ENCODE measurements at regions not wholly inside any gene's neighbourhood (a gene's known extent, or its start where the extent isn't known, plus 50 kb on each side); places are given as distances from the start of the nearest gene placed in this dataset.

- no peak for TF ChIP-seq POLR2A (IDR thresholded peaks at IDR 0.05; ENCODE audit: low read depth, low read length)
- no peak for TF ChIP-seq CHD2 (IDR thresholded peaks at IDR 0.05; ENCODE audit: borderline replicate concordance, low read depth, low read length)
- TF ChIP-seq NBN (IDR thresholded peaks at IDR 0.05), result no peak
- no peak for TF ChIP-seq NFYB (IDR thresholded peaks at IDR 0.05; ENCODE audit: insufficient read depth, low read depth, low read length)
- TF ChIP-seq EED (IDR thresholded peaks at IDR 0.05; ENCODE audit: low read depth), result no peak
- no peak for TF ChIP-seq MEF2A (IDR thresholded peaks at IDR 0.05; ENCODE audit: insufficient read depth, low read depth, low read length)
- TF ChIP-seq CTCF (IDR thresholded peaks at IDR 0.05 in 2 of 3, conservative IDR thresholded peaks at IDR 0.05 in 1 of 3; ENCODE audit: control insufficient read depth in 2 of 3, extremely low read depth in 1 of 3, insufficient read depth in 1 of 3, low read depth in 3 of 3, low read length in 3 of 3), result no peak
- no peak for TF ChIP-seq BCL11A (IDR thresholded peaks at IDR 0.05; ENCODE audit: low read depth, low read length)
- no peak for TF ChIP-seq ETV6 (conservative IDR thresholded peaks at IDR 0.05 in 1 of 2, IDR thresholded peaks at IDR 0.05 in 1 of 2; ENCODE audit: borderline replicate concordance in 1 of 2, low read depth in 1 of 2)
- TF ChIP-seq PRDM15 (CRISPR knock-in tag; IDR thresholded peaks at IDR 0.05), result no peak
- no peak for TF ChIP-seq EP300 (IDR thresholded peaks at IDR 0.05; ENCODE audit: borderline replicate concordance in 1 of 2, control insufficient read depth in 1 of 2, low read depth in 2 of 2, low read length in 2 of 2)
- no peak for TF ChIP-seq RFX5 (IDR thresholded peaks at IDR 0.05; ENCODE audit: low read depth, low read length)
These were observed 252.0 kb upstream of the DIAPH2 start for GRCh38 chrX:96432647-96433046.

Data from GM12878 (cell line).